NCI-H1048 (cell line): ENCODE measurements at regions not wholly inside any gene's neighbourhood (a gene's known extent, or its start where the extent isn't known, plus 50 kb on each side); places are given as distances from the start of the nearest gene placed in this dataset.

Experiments used
- DNase-seq: peaks from one replicate; lab custom pipeline; 2025; lab: John Stamatoyannopoulos, UW

DNA sequence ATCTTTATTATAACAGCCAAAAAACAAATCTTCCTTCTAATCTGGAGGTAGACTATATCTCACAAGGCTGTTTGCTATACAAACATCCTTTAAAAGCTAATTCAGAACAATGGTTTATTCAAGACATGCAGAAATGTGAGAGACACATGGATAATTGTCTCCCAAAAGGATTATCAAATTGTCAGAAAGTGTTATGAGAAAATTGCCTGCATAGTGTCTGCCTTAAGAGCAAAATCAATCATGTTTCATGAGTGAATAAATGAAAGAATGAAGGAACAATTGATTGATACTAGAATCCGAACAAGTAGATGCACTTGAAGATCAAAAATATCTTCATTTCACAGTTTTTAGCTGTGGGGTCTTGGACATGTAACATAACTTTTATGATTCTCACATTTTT, 621.7 kb upstream of the BOD1L1 start:
- no peak for DNase-seq

DNA sequence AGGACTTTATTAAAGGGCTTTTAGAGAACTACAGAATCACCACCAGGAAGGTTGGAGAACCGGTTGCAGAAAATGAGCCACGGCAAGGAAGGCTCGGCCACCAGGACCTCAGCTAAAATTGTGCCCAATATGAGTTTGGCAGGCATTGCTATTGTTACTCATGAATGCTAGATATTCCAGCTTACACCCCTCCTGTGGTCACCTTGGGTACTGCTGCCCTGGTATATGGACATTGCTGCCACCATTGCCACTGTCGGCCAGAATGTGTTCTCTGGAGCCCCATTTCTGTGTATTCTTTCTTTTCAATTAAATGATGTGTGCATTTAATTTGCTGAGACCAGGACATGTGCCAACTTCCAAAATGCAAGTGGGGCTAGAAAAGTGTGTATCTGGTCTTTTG, 626.7 kb upstream of the BOD1L1 start:
- no peak for DNase-seq

- no peak for DNase-seq
Measured at GRCh38 chr4:14254926-14255325, 627.4 kb upstream of the BOD1L1 start.

DNA sequence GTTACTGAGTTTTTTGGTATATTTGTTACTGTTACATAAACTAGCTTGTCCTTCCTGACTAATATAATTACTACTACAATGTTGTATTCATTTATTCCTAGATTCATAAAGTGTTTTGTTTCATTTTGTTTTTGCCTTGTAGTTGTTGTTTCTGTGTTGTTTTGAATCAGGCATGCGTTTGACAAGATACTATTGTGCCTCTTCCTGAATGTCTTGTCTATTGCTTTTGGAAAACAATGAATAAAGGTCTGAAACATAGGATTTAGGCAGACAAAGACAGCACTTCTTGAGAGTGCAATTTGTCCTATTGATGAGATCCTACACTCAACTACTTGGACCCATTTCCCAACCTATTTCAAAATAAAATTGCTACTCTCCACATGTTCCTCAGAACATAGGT, 630.4 kb upstream of the BOD1L1 start:
- DNase-seq = no peak

DNA sequence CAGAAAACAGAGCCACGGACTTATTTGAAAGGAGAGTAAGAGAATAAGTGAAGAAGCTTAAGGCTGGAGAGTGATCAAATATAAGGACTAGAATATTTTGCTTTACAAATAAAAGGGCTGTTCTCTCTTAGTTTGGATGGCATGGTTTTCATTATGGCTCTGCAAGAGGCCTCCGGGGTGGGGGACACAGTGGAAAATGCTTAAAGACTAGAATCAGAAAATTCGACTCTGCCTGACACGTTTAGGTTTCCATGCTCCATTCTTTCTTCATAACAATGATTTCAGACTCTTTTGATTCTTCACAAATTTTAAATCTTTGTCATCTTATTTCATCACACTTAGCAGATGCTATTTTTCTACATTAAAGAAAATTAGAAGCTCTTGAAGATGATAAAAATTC, 632.4 kb upstream of the BOD1L1 start:
- no peak for DNase-seq

DNA sequence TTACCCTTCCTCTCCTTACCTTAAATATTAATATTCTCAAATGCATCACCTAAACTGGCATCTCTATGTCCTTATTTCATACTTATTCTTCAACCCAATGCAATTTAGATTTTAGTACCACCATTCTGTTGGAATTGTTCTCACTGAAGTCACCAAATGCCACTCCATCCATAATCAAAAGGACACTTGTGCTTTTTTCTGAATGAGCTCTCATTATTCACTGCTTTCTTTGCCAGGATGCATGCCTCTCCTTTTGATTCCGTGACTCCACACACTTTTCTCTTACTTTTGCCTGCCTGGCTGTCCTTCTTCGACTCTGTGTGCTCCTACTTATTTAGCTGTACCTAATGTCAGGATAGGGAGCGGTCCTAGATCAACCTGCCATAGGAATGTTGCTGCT, 633.1 kb upstream of the BOD1L1 start:
- DNase-seq = no peak

- DNase-seq = no peak
Measured at GRCh38 chr4:14262221-14262620, 634.7 kb upstream of the BOD1L1 start.

DNA sequence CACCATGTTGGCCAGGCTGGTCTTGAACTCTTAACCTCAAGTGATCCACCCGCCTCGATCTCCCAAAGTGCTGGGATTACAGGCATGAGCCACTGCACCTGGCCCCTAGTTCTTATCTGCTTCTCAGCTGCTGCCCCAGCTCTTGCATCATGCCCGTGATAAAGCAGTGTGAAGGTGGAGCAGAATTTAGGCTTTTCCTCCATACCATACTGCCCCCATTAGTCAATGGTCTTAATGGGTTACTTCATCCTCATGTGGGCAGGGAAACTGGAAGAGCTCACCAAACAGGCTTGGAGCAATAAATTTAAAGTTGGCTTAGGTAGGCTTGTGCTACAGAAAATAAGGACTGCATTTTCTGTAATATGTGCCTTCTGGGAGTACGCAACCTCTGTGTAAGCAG, 636.9 kb upstream of the BOD1L1 start:
- DNase-seq = no peak

DNA sequence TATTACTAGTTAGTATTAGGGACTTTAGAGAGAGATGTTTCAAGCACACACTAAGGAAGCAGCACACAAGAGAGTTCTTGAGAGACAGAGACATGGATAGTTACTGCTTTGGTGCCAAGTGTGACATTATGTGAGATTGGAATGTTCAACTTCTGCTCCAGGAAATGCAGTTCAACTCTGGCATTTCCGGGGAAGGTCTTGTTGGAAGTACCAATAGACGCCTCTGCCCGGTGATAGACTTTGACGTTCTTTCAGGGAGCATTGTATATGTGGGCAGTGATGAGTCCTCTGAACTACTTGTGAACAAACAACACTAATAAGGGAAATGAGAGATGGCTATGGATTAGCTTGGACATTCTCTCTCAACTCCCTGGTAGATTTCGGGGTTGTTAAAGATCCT, 638.1 kb upstream of the BOD1L1 start:
- DNase-seq = no peak

DNA sequence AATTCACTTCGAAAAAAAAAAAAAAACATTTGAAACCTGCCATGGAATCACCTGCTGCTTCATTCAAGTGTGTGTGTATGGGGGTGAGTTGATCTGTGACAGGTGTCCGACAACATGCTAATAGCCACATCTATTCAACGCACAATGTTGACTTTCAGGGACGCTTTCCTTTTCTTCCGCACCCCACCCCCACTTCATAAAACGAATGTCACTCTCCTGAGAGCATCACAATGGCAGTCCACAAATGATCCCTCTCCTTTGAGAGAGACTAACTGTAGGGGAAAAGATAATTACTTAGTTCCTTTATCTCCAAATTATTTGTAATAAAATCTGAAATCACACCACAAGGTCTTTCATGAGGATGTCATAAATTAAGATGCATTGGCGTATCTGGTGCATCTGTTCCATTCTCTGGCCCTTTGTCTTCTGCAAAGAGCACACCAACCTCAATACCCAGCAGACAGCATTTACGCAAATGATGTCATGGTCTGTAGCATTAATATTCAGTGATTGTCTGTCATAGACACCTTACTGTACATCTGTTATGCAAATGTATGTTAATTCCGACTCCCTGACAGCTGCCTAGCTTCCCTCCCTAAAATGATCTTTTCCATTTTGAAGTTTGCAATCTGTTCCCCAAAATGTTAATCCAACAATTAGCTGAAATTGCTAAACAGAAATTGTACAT, 640.0 kb upstream of the BOD1L1 start:
- no peak for DNase-seq

GRCh38 chr4:14269824-14270223, 642.3 kb upstream of the BOD1L1 start:
- no peak for DNase-seq

DNA sequence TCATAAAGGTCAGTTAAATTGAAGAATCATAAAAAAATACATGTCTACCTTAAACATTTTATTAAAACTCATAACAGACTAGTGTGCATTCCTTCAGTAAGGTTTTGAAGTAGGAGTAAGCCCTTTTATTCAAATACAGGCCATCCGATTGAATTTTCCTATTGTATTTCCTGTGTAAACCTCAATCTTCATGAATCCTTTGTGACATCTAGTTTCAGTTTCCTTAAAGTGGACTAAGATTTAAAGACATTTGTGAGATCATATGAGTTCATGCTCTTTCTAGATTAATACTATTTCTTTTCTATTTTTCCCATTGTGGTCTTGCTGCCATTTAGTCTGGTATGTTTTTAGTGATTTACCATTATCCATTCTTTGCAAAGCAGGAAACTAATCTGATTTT, 644.7 kb upstream of the BOD1L1 start:
- DNase-seq = no peak

- DNase-seq = no peak
Measured at GRCh38 chr4:14277505-14277904, 650.0 kb upstream of the BOD1L1 start.

GRCh38 chr4:14280567-14280966, 653.0 kb upstream of the BOD1L1 start:
- DNase-seq = no peak

- DNase-seq = no peak
Measured at GRCh38 chr4:14284578-14284977, 657.1 kb upstream of the BOD1L1 start.

GRCh38 chr4:14289708-14290107, 662.2 kb upstream of the BOD1L1 start:
- no peak for DNase-seq

GRCh38 chr4:14293582-14293981, 666.1 kb upstream of the BOD1L1 start:
- DNase-seq = no peak

GRCh38 chr4:14294611-14295010, 667.1 kb upstream of the BOD1L1 start:
- DNase-seq = no peak

DNA sequence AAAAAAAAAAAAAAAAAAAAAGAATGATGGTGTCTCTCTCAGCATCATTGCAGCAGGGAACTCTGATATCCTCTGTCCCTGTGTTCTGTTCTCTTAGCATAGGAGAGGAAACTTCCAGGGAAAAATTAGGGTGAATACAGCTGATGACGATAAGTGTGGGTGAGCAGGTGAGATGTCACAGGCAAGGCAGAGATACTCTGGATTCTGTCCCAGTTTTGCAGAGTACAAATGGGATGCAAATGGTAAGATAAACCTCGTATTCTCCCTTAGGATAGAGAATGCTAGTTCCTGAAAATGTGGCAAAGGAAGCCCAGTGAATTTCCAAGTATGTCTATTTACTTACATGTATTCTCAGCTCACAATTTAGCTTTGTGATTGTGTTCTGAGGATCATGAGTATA, 671.6 kb upstream of the BOD1L1 start:
- no peak for DNase-seq

DNA sequence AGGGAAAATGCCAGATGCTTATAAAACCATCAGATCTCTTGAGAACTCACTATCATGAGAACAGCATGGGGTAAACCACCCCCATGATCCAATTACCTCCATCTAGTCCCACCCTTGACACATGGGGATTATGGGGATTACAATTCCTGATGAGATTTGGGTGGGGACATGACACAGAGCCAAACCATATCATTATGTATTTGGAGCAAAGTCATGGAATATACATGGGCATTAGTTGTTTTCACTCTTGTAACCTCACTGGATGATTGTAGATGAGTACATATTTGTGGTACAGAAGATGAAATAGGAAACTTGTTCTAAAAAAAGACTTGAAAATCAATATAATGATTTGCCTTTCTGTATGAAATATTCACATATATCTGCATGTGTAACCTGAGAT, 674.5 kb upstream of the BOD1L1 start:
- DNase-seq = no peak

DNA sequence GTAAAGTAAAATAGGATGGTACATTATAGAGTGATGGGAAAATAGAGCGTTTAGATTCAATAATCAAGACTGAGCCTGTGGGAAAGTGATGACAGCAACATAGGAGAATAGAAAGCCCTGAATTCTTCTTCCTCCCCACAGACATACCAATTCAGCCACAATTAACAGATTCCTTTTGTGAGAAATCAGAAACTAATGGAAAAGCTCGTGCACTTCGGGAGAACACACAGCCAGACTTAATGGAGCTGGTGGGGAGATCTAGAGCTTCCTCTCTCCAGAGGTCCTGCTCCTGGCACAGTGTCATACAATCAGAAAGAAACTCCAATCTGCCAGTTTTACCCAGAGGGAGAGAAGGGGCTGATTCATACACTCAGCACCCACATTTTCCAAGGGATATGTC, 676.3 kb upstream of the BOD1L1 start:
- DNase-seq = no peak

DNA sequence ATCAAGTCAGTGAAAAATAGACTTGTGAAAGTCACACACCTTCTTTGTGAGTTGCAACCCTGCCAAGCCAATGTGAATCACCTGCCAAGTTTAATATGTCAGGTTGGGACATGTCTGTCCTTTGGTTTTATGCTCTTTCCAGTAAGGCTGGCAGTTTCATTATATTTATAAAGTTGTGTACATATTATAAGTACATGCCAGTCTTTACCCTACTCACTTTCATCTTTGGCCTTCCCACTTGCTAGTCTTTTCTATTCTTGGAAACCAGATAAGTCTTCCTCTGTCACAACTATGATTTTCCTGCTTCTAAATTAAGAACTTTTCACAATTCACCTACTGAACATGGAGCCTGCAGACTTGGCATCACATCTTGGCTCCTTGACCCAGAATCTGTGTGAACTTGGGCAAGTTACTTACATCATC, 680.7 kb upstream of the BOD1L1 start:
- no peak for DNase-seq

DNA sequence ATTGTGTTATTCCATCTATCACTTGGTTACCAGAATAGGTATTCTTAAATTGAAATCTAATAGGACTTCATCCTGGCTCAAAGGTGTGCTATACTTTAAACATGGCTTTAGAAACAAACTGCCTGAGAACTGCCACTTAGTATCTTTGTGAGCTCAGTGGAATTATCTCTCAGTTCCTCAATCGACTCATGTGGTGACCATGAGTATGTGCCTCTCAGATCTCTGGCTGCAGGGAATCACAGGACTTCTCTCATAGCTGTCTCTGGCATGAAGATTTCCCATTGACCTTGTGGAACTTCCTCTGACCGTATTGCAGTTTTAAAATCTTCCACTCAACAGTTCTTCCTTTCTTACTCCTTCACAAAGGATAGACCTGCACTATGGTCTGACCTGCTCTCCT, 681.9 kb upstream of the BOD1L1 start:
- DNase-seq = no peak

DNA sequence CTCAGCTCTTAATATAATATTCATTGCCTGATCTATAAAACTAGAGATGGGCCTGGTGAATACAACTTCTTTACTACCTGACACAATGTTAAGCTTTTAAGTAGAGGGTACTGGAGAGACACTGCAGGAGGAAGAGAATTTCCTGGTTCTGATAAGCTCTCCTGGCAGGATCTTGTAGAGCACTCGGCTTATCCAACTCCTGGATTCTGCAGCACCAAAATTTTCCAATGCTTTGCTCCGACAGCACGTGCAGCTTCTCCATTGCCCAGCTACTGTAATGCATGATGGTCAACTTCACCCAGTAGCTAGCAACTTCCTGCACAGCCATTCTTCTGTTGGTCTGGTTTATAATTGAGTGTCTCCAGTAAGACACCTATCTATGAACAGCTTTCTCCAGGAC, 686.2 kb upstream of the BOD1L1 start:
- DNase-seq = no peak

DNA sequence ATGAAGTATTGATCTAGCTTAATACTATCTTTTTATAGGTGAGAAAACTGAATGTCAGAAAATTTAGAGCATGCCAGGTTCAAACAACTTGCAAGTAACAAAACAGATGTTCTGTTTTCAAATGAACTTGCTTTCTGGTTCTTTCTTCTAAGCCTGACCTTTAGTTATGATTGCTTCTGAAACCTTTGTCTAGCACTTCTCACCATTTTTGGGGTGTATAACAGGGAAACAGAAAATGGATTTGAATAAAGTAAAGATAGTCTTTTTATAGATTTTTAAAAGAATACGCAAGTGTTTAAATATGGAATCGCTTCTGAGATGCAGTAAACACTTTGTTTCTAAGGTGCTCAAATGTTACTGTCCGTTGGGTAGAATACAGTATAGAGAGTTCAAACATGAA, 687.2 kb upstream of the CPEB2 start:
- DNase-seq = no peak
